ENCODE measurements at regions not wholly inside any gene's neighbourhood (a gene's known extent, or its start where the extent isn't known, plus 50 kb on each side); places are given as distances from the start of the nearest gene placed in this dataset.

GRCh38 chrX:137749246-137749645 lies 183.3 kb downstream of the ZIC3 start:
- Histone ChIP-seq H3K18ac (ENCODE audit: extremely low read depth, low read length) (no peak overlapping the region), H2BK20ac (ENCODE audit: low read length) (no peak overlapping the region), H2AFZ (ENCODE audit: low read length) (no peak overlapping the region), H3K23ac (ENCODE audit: insufficient read length) (no peak overlapping the region), H3K4me3 (ENCODE audit: extremely low read depth in 1 of 4, insufficient read depth in 2 of 4, low read depth in 3 of 4, low read length in 4 of 4) (0 out of 8 replicates have a peak overlapping the region, but pooled peaks of 1 of the 4 experiments have one; percentile 35), H3K4me1 (replicated peaks in 1 of 4; ENCODE audit: control insufficient read depth in 3 of 4, insufficient read depth in 4 of 4, low read length in 3 of 4) (peaks cover 2 to 30% (median 13%) of the 10 kb centered on the region in 4 experiments; a peak in 4 of 7 replicates), H3K9ac (replicated peaks in 1 of 4; ENCODE audit: extremely low read depth in 1 of 4, low read depth in 3 of 4, low read length in 3 of 4) (no peak overlapping the region), H2BK15ac (ENCODE audit: low read length) (no peak overlapping the region), H3K14ac (ENCODE audit: insufficient read length) (no peak overlapping the region), H4K5ac (ENCODE audit: insufficient read length, low read depth, low read length) (no peak overlapping the region), H3K36me3 (ENCODE audit: control insufficient read depth in 2 of 4, insufficient read depth in 4 of 4, low read length in 3 of 4) (no peaks in the 10 kb centered on the region), H3K9me3 (ENCODE audit: insufficient read depth in 2 of 2, low read depth in 1 of 2, low read length in 1 of 2) (no peaks in the 10 kb centered on the region), H2BK5ac (ENCODE audit: low read depth, low read length) (peak overlapping the region; percentile 35; the same call in 1 of the 2 replicates), H3K27me3 (replicated peaks in 1 of 4; ENCODE audit: control insufficient read depth in 3 of 4, extremely low read depth in 1 of 4, insufficient read depth in 3 of 4, low read length in 3 of 4) (no peaks in the 10 kb centered on the region), H2AK5ac (ENCODE audit: low read depth, low read length) (no peak overlapping the region), H3K4me2 (ENCODE audit: insufficient read depth in 1 of 2, low read depth in 2 of 2, low read length in 2 of 2) (peak overlapping the region; percentile 57; a peak in 3 of 4 replicates), H3K79me2 (ENCODE audit: control insufficient read depth in 1 of 2, insufficient read depth in 2 of 2, low read length in 2 of 2) (no peaks in the 10 kb centered on the region), H4K91ac (replicated peaks; ENCODE audit: insufficient read length, low read length) (no peak overlapping the region), H3K56ac (replicated peaks; ENCODE audit: insufficient read length, low read depth, low read length) (no peak overlapping the region), H3K23me2 (ENCODE audit: low read depth, low read length) (no peaks in the 10 kb centered on the region), H2BK120ac (replicated peaks; ENCODE audit: low read depth, low read length) (no peak overlapping the region), H3K27ac (ENCODE audit: low read depth, low read length) (no peak overlapping the region; the same call in 1 of the 2 replicates), H4K8ac (ENCODE audit: extremely low read depth, insufficient read depth, low read length) (no peak overlapping the region), H3K4ac (replicated peaks; ENCODE audit: insufficient read length, low read depth, low read length) (no peak overlapping the region), H4K20me1 (replicated peaks in 1 of 2; ENCODE audit: control insufficient read depth in 1 of 2, insufficient read depth in 2 of 2, low read length in 2 of 2) (no peaks in the 10 kb centered on the region), H2BK12ac (ENCODE audit: low read depth, low read length) (0 out of 2 replicates have a peak overlapping the region, but pooled peaks have one; percentile 77), H3K79me1 (ENCODE audit: low read depth, low read length) (no peaks in the 10 kb centered on the region)
- peak in 1 of 2 experiments; percentile 45; a peak in 1 of 3 replicates for TF ChIP-seq EP300 (IDR thresholded peaks at IDR 0.05; ENCODE audit: borderline replicate concordance in 1 of 2, low read depth in 2 of 2, low read length in 2 of 2)
- TF ChIP-seq KDM1A (IDR thresholded peaks at IDR 0.05; ENCODE audit: borderline replicate concordance, low read length): no peak
- TF ChIP-seq USF2 (IDR thresholded peaks at IDR 0.05; ENCODE audit: low read length): no peak
- 30% methylated on average over 1 of the region's 3 CpGs; no CpG with 5 or more reads in 1 of the 2 experiments for WGBS, 2 experiments (ENCODE audit: extremely low coverage in 1 of 2, insufficient coverage in 1 of 2, insufficient read length in 1 of 2, insufficient replicate concordance in 2 of 2, low coverage in 1 of 2, low lambda C conversion rate in 2 of 2, missing lambda C conversion rate in 1 of 2)
- CTCF ChIA-PET (ENCODE audit: partially characterized antibody): interaction anchor here (1.0 to 1.8 kb wide), 3 partner anchors 12 to 176 kb away, joined by 3 to 9 read pairs (median 4); no protein-coding TSS in a partner anchor
- DNase-seq (ENCODE audit: low read depth in 1 of 2, low spot score in 2 of 2) (no peak), FAIRE-seq (no peak)
- POLR2A ChIA-PET (ENCODE audit: partially characterized antibody): interaction anchor here (1.3 to 1.8 kb wide), 3 partner anchors 9 to 185 kb away, joined by 3 to 9 read pairs (median 3); no protein-coding TSS in a partner anchor
